ENCODE measurements at regions not wholly inside any gene's neighbourhood (a gene's known extent, or its start where the extent isn't known, plus 50 kb on each side); places are given as distances from the start of the nearest gene placed in this dataset.

- no peak overlapping the region for H3K56ac ChIP-seq (replicated peaks; ENCODE audit: insufficient read length, low read depth, low read length)
- no peak overlapping the region for H4K91ac ChIP-seq (replicated peaks; ENCODE audit: insufficient read length, low read length)
- H2AFZ ChIP-seq (ENCODE audit: low read length), result no peak overlapping the region
- no peak overlapping the region for H2BK15ac ChIP-seq (ENCODE audit: low read length)
- no peaks in the 10 kb centered on the region for H3K79me2 ChIP-seq (ENCODE audit: control insufficient read depth in 1 of 2, insufficient read depth in 2 of 2, low read length in 2 of 2)
- no peak overlapping the region for H4K5ac ChIP-seq (ENCODE audit: insufficient read length, low read depth, low read length)
- H3K23me2 ChIP-seq (ENCODE audit: low read depth, low read length), result no peaks in the 10 kb centered on the region
- no peak overlapping the region for H3K14ac ChIP-seq (ENCODE audit: insufficient read length)
- FAIRE-seq (no peak), DNase-seq (ENCODE audit: low read depth in 1 of 2, low spot score in 2 of 2) (no peak)
- H3K4me2 ChIP-seq (ENCODE audit: insufficient read depth in 1 of 2, low read depth in 2 of 2, low read length in 2 of 2), result no peak overlapping the region
- H2BK12ac ChIP-seq (ENCODE audit: low read depth, low read length), result no peak overlapping the region
- H3K9me3 ChIP-seq (ENCODE audit: insufficient read depth in 2 of 2, low read depth in 1 of 2, low read length in 1 of 2), result no peaks in the 10 kb centered on the region
- H3K36me3 ChIP-seq (ENCODE audit: control insufficient read depth in 2 of 4, insufficient read depth in 4 of 4, low read length in 3 of 4), result no peaks in the 10 kb centered on the region
- TF ChIP-seq GTF2F1 (IDR thresholded peaks at IDR 0.05; ENCODE audit: borderline replicate concordance, low read depth, low read length) (no peak), CTCF (IDR thresholded peaks at IDR 0.05; ENCODE audit: control extremely low read depth in 1 of 3, insufficient read depth in 1 of 3, low read depth in 1 of 3, low read length in 3 of 3) (no peak), TCF12 (IDR thresholded peaks at IDR 0.05; ENCODE audit: low read depth, low read length) (no peak), SP2 (IDR thresholded peaks at IDR 0.05; ENCODE audit: low read length) (no peak), EP300 (IDR thresholded peaks at IDR 0.05; ENCODE audit: borderline replicate concordance in 1 of 2, low read depth in 2 of 2, low read length in 2 of 2) (no peak), CTBP2 (IDR thresholded peaks at IDR 0.05; ENCODE audit: borderline replicate concordance, insufficient read depth, insufficient read length, low read length) (no peak), BCL11A (IDR thresholded peaks at IDR 0.05; ENCODE audit: low read depth in 2 of 2, low read length in 2 of 2) (no peak), CHD1 (IDR thresholded peaks at IDR 0.05; ENCODE audit: low read depth, low read length) (no peak), CBX5 (IDR thresholded peaks at IDR 0.05; ENCODE audit: low read depth, low read length) (no peak), EGR1 (IDR thresholded peaks at IDR 0.05; ENCODE audit: borderline replicate concordance, low read depth, low read length) (no peak), RNF2 (IDR thresholded peaks at IDR 0.05; ENCODE audit: borderline replicate concordance, low read depth, low read length, missing control alignments, poor library complexity, severe bottlenecking) (no peak)
- peaks cover 0 to 4% (median under 1%) of the 10 kb centered on the region in 4 experiments; a peak in 3 of 7 replicates for H3K4me1 ChIP-seq (replicated peaks in 1 of 4; ENCODE audit: control insufficient read depth in 3 of 4, insufficient read depth in 4 of 4, low read length in 3 of 4)
- no peak overlapping the region for H3K4me3 ChIP-seq (ENCODE audit: extremely low read depth in 1 of 4, insufficient read depth in 2 of 4, low read depth in 3 of 4, low read length in 4 of 4)
- no peak overlapping the region for H2BK120ac ChIP-seq (replicated peaks; ENCODE audit: low read depth, low read length)
- H2BK5ac ChIP-seq (ENCODE audit: low read depth, low read length), result no peak overlapping the region
- H3K79me1 ChIP-seq (ENCODE audit: low read depth, low read length), result no peaks in the 10 kb centered on the region
- ChIA-PET CTCF (ENCODE audit: partially characterized antibody) (no interaction called here), POLR2A (ENCODE audit: partially characterized antibody) (no interaction called here)
- H4K20me1 ChIP-seq (replicated peaks in 1 of 2; ENCODE audit: control insufficient read depth in 1 of 2, insufficient read depth in 2 of 2, low read length in 2 of 2), result peaks cover 0 to 1% of the 10 kb centered on the region in 2 experiments
- no peak overlapping the region for H3K27ac ChIP-seq (ENCODE audit: low read depth, low read length)
- no peaks in the 10 kb centered on the region for H3K27me3 ChIP-seq (replicated peaks in 1 of 4; ENCODE audit: control insufficient read depth in 3 of 4, extremely low read depth in 1 of 4, insufficient read depth in 3 of 4, low read length in 3 of 4)
- WGBS, 2 experiments (ENCODE audit: extremely low coverage in 1 of 2, insufficient coverage in 1 of 2, insufficient read length in 1 of 2, insufficient replicate concordance in 2 of 2, low coverage in 1 of 2, low lambda C conversion rate in 2 of 2, missing lambda C conversion rate in 1 of 2), result 91% methylated on average over 1 of the region's 1 CpG; no CpG with 5 or more reads in 1 of the 2 experiments
- no peak overlapping the region for H2BK20ac ChIP-seq (ENCODE audit: low read length)
- H2AK5ac ChIP-seq (ENCODE audit: low read depth, low read length), result no peak overlapping the region
- no peak overlapping the region for H3K18ac ChIP-seq (ENCODE audit: extremely low read depth, low read length)
- no peak overlapping the region for H3K4ac ChIP-seq (replicated peaks; ENCODE audit: insufficient read length, low read depth, low read length)
- H3K9ac ChIP-seq (replicated peaks in 1 of 4; ENCODE audit: extremely low read depth in 1 of 4, low read depth in 3 of 4, low read length in 3 of 4), result no peak overlapping the region
- H4K8ac ChIP-seq (ENCODE audit: extremely low read depth, insufficient read depth, low read length), result no peak overlapping the region
- no peak overlapping the region for H3K23ac ChIP-seq (ENCODE audit: insufficient read length)
Measured at GRCh38 chr11:92480499-92480898, 255.9 kb downstream of the FAT3 start.
